PC-9 (cell line): ENCODE measurements at regions not wholly inside any gene's neighbourhood (a gene's known extent, or its start where the extent isn't known, plus 50 kb on each side); places are given as distances from the start of the nearest gene placed in this dataset.
A peak's percentile ranks its signal among the peaks of the same experiment; 100 is the strongest.

Experiments
- BruUV-seq: library from RNA; stranded (reverse); fragments of 400-500 nt; replicated peaks from 2 replicates; lab custom pipeline; 2021; lab: Mats Ljungman, UMichigan
- CTCF ChIA-PET: fragments of 300-600 bp; sonication (Branson Sonifier 250); formaldehyde crosslinking; loops from one replicate; lab custom pipeline; 2022; ENCODE audit warnings: antibody characterized with exemption; lab: Charles Lee
- POLR2A ChIA-PET: fragments of 300-600 bp; sonication (Branson Sonifier 250); formaldehyde crosslinking; loops from one replicate; lab custom pipeline; 2022; ENCODE audit warnings: antibody characterized with exemption; ENCODE audit not compliant: unreplicated experiment; lab: Charles Lee
- DNase-seq, 2 experiments: peaks; one replicate each; pipeline versions ENCODE4 v3.0.0 to v3.0.0-alpha.2; 2015 to 2022; ENCODE audit warnings: mixed read lengths in 1 of 2
- H2AFZ ChIP-seq: fragments of 200-600 bp; sonication (generic); 2 replicates; pipeline ENCODE4 v1.8.1; 2017; ENCODE audit warnings: antibody characterized with exemption
- H3F3A ChIP-seq: fragments of 200-600 bp; sonication (generic); 2 replicates; pipeline ENCODE4 v1.8.1; 2017; ENCODE audit warnings: antibody characterized with exemption, mild to moderate bottlenecking, low read depth; ENCODE audit not compliant: insufficient read depth
- H3K27ac ChIP-seq: fragments of 200-600 bp; sonication (generic); 2 replicates; pipeline ENCODE4 v1.6.1; 2016; ENCODE audit warnings: mixed run types
- H3K27me3 ChIP-seq: fragments of 200-600 bp; sonication (generic); 2 replicates; pipeline ENCODE4 v1.6.1; 2016; ENCODE audit warnings: low read depth, mixed run types; ENCODE audit not compliant: insufficient read depth
- H3K36me3 ChIP-seq: fragments of 200-600 bp; sonication (generic); 2 replicates; pipeline ENCODE4 v1.6.1; 2016; ENCODE audit warnings: low read depth, mixed run types
- H3K4me1 ChIP-seq: fragments of 200-600 bp; sonication (generic); replicated peaks from 2 replicates; pipeline ENCODE4 v1.6.1; 2016; ENCODE audit warnings: mixed run types; ENCODE audit not compliant: insufficient read depth
- H3K4me2 ChIP-seq: fragments of 200-600 bp; sonication (generic); 2 replicates; pipeline ENCODE4 v1.6.1; 2017; ENCODE audit warnings: mixed run types
- H3K4me3 ChIP-seq: fragments of 200-600 bp; sonication (generic); 2 replicates; pipeline ENCODE4 v1.6.1; 2016; ENCODE audit warnings: mixed run types
- H3K79me2 ChIP-seq: fragments of 200-600 bp; sonication (generic); 2 replicates; pipeline ENCODE4 v1.6.1; 2017; ENCODE audit warnings: low read depth, mixed run types
- H3K9me2 ChIP-seq: fragments of 200-600 bp; sonication (generic); 2 replicates; pipeline ENCODE4 v1.8.1; 2017; ENCODE audit warnings: mild to moderate bottlenecking; ENCODE audit not compliant: insufficient read depth
- H3K9me3 ChIP-seq: fragments of 200-600 bp; sonication (generic); 2 replicates; pipeline ENCODE4 v1.8.1; 2016; ENCODE audit warnings: low read depth; ENCODE audit not compliant: insufficient read depth
- H4K20me1 ChIP-seq: fragments of 200-600 bp; sonication (generic); 2 replicates; pipeline ENCODE4 v1.8.1; 2017; ENCODE audit not compliant: insufficient read depth
- EZH2 ChIP-seq: fragments of 200-600 bp; sonication (generic); IDR thresholded peaks from 2 replicates; pipeline ENCODE4 v1.8.0; 2017; ENCODE audit warnings: antibody characterized with exemption, low read depth
- intact Hi-C: fragments of 100-400 bp; cut with micrococcal nuclease; formaldehyde crosslinking; loops from one replicate; pipeline ENCODE4 v1.10.0; 2022; ENCODE audit not compliant: unreplicated experiment
- TF ChIP-seq, protein P1 (sequence below): fragments of 200-600 bp; sonication (generic); conservative IDR thresholded peaks from 2 replicates; pipeline ENCODE4 v1.6.1; 2017; ENCODE audit warnings: mixed run types, antibody characterized with exemption, mild to moderate bottlenecking, moderate library complexity

DNA sequence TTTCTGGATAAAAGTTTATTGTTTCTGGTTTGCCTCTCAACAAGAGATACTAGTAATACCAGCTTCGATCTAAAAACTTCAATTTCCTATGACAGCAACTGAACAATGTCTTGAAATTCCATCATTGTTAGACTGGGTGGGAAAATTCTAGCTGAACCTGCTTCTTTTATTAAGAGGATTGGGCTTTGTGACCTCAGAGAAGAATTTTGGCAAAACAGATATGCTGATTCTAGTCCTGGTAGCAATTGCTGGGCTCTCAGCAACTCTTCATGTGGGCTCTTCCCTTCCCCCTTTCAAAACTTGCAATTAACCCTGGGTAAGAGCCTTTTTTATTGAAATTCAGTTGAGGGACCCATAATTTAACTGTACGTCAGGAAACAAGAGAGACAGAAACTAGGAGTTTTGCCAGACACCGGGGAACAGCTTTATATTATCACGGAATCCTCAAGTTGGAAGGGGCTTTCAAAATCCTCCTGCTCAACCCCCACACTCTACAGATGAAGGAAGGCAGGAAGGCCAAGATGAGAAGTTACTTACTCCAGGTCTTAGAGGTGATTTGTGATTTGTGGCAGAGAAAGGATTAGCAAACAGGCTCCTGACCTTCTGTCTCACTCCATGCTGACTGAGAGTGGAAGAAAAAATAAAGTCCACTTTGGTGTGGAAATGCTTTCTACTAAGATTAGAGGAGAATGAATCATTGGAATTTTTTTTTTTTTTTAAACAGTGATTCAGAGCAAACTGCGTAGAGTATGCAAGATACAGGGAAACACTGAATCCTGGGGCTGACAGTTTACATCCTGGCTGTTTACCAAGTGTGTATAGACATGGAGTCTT, 239.0 kb upstream of the ATP2B1 start:
- H3K4me1 ChIP-seq, result peaks cover 49% of the 10 kb centered on the region
- TSS peak; percentile 63 for BruUV-seq
- ChIA-PET POLR2A (interaction anchor here (0.7 kb wide), 2 partner anchors 41 to 179 kb away, joined by 3 to 7 read pairs; no protein-coding TSS in a partner anchor), CTCF (interaction anchor here (0.6 kb wide), 1 partner anchor 308 kb away, joined by 4 read pairs; no protein-coding TSS in a partner anchor)
- no peaks in the 10 kb centered on the region for H3K36me3 ChIP-seq
- H3K27ac ChIP-seq, result peak overlapping the region; percentile 76
- H3F3A ChIP-seq, result peaks cover 33% of the 10 kb centered on the region
- intact Hi-C loops, result loop anchor here (5.0 to 10.0 kb wide), 2 partner anchors 240 to 997 kb away; partner anchors contain the start of gene ATP2B1
- no peaks in the 10 kb centered on the region for H3K9me2 ChIP-seq
- H3K4me3 ChIP-seq, result peak overlapping the region; percentile 18; the same call in 1 of the 2 replicates
- H3K9me3 ChIP-seq, result no peaks in the 10 kb centered on the region
- H3K79me2 ChIP-seq, result no peaks in the 10 kb centered on the region
- no peaks in the 10 kb centered on the region for H3K27me3 ChIP-seq
- TF ChIP-seq EZH2, result no peak
- TF ChIP-seq, protein P1, sequence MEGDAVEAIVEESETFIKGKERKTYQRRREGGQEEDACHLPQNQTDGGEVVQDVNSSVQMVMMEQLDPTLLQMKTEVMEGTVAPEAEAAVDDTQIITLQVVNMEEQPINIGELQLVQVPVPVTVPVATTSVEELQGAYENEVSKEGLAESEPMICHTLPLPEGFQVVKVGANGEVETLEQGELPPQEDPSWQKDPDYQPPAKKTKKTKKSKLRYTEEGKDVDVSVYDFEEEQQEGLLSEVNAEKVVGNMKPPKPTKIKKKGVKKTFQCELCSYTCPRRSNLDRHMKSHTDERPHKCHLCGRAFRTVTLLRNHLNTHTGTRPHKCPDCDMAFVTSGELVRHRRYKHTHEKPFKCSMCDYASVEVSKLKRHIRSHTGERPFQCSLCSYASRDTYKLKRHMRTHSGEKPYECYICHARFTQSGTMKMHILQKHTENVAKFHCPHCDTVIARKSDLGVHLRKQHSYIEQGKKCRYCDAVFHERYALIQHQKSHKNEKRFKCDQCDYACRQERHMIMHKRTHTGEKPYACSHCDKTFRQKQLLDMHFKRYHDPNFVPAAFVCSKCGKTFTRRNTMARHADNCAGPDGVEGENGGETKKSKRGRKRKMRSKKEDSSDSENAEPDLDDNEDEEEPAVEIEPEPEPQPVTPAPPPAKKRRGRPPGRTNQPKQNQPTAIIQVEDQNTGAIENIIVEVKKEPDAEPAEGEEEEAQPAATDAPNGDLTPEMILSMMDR, result no peak
- H4K20me1 ChIP-seq, result no peaks in the 10 kb centered on the region
- H2AFZ ChIP-seq, result no peak overlapping the region
- DNase-seq, result peak in 1 of 2 experiments; percentile 88
- H3K4me2 ChIP-seq, result peak overlapping the region; percentile 54

DNA sequence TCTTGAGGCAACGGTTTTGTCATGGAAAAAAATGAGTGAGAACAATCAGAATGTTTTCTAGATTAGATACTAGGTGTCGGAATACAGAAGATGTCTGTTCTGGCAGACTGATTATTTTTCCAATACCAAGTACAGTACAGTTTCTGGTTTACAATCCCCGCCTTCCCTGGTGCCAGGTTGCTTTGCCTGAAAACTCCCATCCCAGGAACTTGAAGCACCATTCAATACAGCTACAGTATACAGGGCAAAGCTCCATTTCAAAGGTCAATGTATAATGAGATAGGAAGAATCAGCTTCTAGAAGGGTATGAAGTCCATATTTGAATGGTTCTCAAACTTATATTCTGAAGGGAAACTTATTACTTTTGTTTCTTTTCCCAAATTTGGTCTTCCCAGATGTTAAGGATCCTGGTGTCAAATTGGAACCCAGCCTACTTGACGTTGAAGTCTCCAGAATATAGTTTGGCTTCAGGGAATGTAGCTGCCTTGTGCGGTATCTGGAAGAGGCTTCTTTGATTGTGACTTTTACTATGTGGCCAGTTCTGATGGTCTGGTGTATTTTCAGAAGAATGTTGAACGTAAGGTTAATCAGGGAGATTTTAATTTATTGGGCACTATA, 238.0 kb upstream of the ATP2B1 start:
- intact Hi-C loops, result loop anchor here (5.0 to 10.0 kb wide), 2 partner anchors 239 to 998 kb away; partner anchors contain the start of gene ATP2B1
- ChIA-PET CTCF (no interaction called here), POLR2A (no interaction called here)
- Histone ChIP-seq H3K4me2 (no peak overlapping the region), H3F3A (peaks cover 24% of the 10 kb centered on the region), H2AFZ (no peak overlapping the region), H3K4me1 (peaks cover 45% of the 10 kb centered on the region), H3K27me3 (no peaks in the 10 kb centered on the region), H3K9me2 (no peaks in the 10 kb centered on the region), H3K36me3 (no peaks in the 10 kb centered on the region), H4K20me1 (no peaks in the 10 kb centered on the region), H3K79me2 (no peaks in the 10 kb centered on the region), H3K9me3 (no peaks in the 10 kb centered on the region), H3K27ac (no peak overlapping the region), H3K4me3 (no peak overlapping the region)
- TF ChIP-seq EZH2, result no peak
- TF ChIP-seq, protein P1, result no peak
- no peak for DNase-seq
- no TSS peak for BruUV-seq

DNA sequence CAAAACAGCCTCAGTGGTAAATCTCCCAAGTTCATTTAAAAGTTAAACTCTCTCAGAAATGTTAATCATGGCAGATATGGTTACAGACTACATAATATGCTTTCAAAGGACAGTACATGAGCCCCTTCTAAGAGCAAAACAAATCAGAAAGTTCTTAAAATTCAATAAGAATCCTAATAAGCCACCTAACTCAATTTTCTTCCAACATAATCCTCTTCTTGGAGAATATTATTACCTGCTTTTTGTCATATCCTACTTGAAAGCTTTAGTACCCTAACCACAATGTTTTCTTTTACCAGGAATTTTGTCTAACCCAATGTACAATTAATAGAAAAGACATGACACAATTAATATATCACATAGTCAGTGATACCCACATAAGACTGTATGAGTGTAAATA, 236.5 kb upstream of the ATP2B1 start:
- no peaks in the 10 kb centered on the region for H3K9me3 ChIP-seq
- peaks cover 30% of the 10 kb centered on the region for H3K4me1 ChIP-seq
- no peaks in the 10 kb centered on the region for H3K27me3 ChIP-seq
- H3K79me2 ChIP-seq, result no peaks in the 10 kb centered on the region
- no peak for DNase-seq
- intact Hi-C loops, result loop anchor here (5.0 to 10.0 kb wide), 2 partner anchors 238 to 1000 kb away; partner anchors contain the start of gene ATP2B1
- H3F3A ChIP-seq, result peaks cover 10% of the 10 kb centered on the region; the same call in 1 of the 2 replicates
- no TSS peak for BruUV-seq
- H2AFZ ChIP-seq, result no peak overlapping the region
- no peak overlapping the region for H3K27ac ChIP-seq
- H3K4me3 ChIP-seq, result no peak overlapping the region
- ChIA-PET CTCF (no interaction called here), POLR2A (no interaction called here)
- TF ChIP-seq, protein P1, result no peak
- TF ChIP-seq EZH2, result no peak
- no peaks in the 10 kb centered on the region for H3K9me2 ChIP-seq
- H3K36me3 ChIP-seq, result no peaks in the 10 kb centered on the region
- no peak overlapping the region for H3K4me2 ChIP-seq
- no peaks in the 10 kb centered on the region for H4K20me1 ChIP-seq
